MM.1S (cell line): ENCODE measurements at regions not wholly inside any gene's neighbourhood (a gene's known extent, or its start where the extent isn't known, plus 50 kb on each side); places are given as distances from the start of the nearest gene placed in this dataset.

ENCODE experiments used
- EZH2 ChIP-seq: fragments of 300-600 bp; sonication (generic); optimal IDR thresholded peaks from 2 replicates; pipeline ENCODE3; 2017; ENCODE audit warnings: low read depth, mild to moderate bottlenecking, antibody characterized with exemption, low read length, mixed read lengths
- EZH2phosphoT487 ChIP-seq: fragments of 300-600 bp; sonication (generic); IDR thresholded peaks from 2 replicates; pipeline ENCODE4 v1.6.1; 2018; ENCODE audit warnings: antibody characterized with exemption, low read length
- TF ChIP-seq, protein P1 (sequence below): fragments of 300-600 bp; sonication (generic); IDR thresholded peaks from 2 replicates; pipeline ENCODE4 v1.5.1; 2016; ENCODE audit warnings: antibody characterized with exemption, low read length, mixed read lengths

- TF ChIP-seq EZH2: no peak
- no peak for TF ChIP-seq EZH2phosphoT487
- TF ChIP-seq, protein P1, sequence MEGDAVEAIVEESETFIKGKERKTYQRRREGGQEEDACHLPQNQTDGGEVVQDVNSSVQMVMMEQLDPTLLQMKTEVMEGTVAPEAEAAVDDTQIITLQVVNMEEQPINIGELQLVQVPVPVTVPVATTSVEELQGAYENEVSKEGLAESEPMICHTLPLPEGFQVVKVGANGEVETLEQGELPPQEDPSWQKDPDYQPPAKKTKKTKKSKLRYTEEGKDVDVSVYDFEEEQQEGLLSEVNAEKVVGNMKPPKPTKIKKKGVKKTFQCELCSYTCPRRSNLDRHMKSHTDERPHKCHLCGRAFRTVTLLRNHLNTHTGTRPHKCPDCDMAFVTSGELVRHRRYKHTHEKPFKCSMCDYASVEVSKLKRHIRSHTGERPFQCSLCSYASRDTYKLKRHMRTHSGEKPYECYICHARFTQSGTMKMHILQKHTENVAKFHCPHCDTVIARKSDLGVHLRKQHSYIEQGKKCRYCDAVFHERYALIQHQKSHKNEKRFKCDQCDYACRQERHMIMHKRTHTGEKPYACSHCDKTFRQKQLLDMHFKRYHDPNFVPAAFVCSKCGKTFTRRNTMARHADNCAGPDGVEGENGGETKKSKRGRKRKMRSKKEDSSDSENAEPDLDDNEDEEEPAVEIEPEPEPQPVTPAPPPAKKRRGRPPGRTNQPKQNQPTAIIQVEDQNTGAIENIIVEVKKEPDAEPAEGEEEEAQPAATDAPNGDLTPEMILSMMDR: no peak
These were observed 72.9 kb upstream of the MNS1 start for GRCh38 chr15:56537881-56538280.
